ENCODE measurements at regions not wholly inside any gene's neighbourhood (a gene's known extent, or its start where the extent isn't known, plus 50 kb on each side); places are given as distances from the start of the nearest gene placed in this dataset.

DNA sequence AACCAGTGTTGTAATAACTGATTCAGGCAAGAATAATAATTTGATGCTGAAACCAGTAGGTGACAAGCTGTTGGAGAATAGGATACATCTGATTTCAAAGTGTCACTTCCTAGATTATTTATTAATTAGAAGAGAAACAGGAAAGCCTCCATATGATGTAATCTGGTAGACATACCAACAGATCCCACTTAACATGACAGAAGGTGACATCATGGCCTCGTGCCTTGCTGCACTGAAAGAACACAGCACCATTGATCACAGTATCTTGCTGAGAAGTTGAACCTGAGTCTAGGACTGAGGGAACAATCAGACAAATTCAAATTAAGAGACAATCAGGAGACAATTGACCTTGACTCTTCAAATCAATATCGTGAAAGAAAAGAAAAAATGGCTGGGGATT is 131.6 kb upstream of the DLGAP1 start:
- TF ChIP-seq EZH2 (IDR thresholded peaks at IDR 0.05; ENCODE audit: borderline replicate concordance, low read depth, low read length) = no peak
- TF ChIP-seq KHSRP (IDR thresholded peaks at IDR 0.05) = no peak
- TF ChIP-seq TARDBP (IDR thresholded peaks at IDR 0.05) = no peak
- TF ChIP-seq OTX1 (CRISPR knock-in tag; IDR thresholded peaks at IDR 0.05) = no peak
- no peak for TF ChIP-seq NFRKB (IDR thresholded peaks at IDR 0.05; ENCODE audit: low read depth)
- no peak for TF ChIP-seq MAFK (IDR thresholded peaks at IDR 0.05; ENCODE audit: low read length)
- no peak for TF ChIP-seq TBL1XR1 (IDR thresholded peaks at IDR 0.05; ENCODE audit: low read length in 2 of 2)
- no peak for TF ChIP-seq HDAC2 (IDR thresholded peaks at IDR 0.05)
- TF ChIP-seq GTF2F1 (IDR thresholded peaks at IDR 0.05; ENCODE audit: low read depth, low read length) = no peak
- TF ChIP-seq FOXA1 (IDR thresholded peaks at IDR 0.05; ENCODE audit: borderline replicate concordance) = no peak
